ENCODE measurements at regions not wholly inside any gene's neighbourhood (a gene's known extent, or its start where the extent isn't known, plus 50 kb on each side); places are given as distances from the start of the nearest gene placed in this dataset.
A peak's percentile ranks its signal among the peaks of the same experiment; 100 is the strongest.
"Not testable (repeated sequence)": the region's sequence is repeated elsewhere in the genome, so short reads cannot be mapped to it uniquely, and the experiment has no call there.

GRCh38 chr14:70269582-70269981, 80.8 kb upstream of the SLC8A3 start:
- no peak for DNase-seq

GRCh38 chr14:70268760-70269159, 80.0 kb upstream of the SLC8A3 start:
- DNase-seq, result no peak

- DNase-seq, result no peak
Measured at GRCh38 chr14:70266157-70266556, 77.4 kb upstream of the SLC8A3 start.

GRCh38 chr14:70265422-70265821, 76.7 kb upstream of the SLC8A3 start:
- no peak for DNase-seq

- no peak for DNase-seq
Measured at GRCh38 chr14:70259420-70259819, 70.7 kb upstream of the SLC8A3 start.

- DNase-seq, result no peak
Measured at GRCh38 chr14:70257526-70257925, 68.8 kb upstream of the SLC8A3 start.

GRCh38 chr14:70256601-70257000, 67.8 kb upstream of the SLC8A3 start:
- no peak for DNase-seq

GRCh38 chr14:70255071-70256057, 66.6 kb upstream of the SLC8A3 start:
- not testable (repeated sequence) for DNase-seq

GRCh38 chr14:70254476-70254961, 65.8 kb upstream of the SLC8A3 start:
- DNase-seq, result peak; percentile 54

- DNase-seq, result not testable (repeated sequence)
Measured at GRCh38 chr14:70253547-70253946, 64.8 kb upstream of the SLC8A3 start.

- DNase-seq, result no peak
Measured at GRCh38 chr14:70245026-70245425, 56.3 kb upstream of the SLC8A3 start.

- DNase-seq, result no peak
Measured at GRCh38 chr14:70239802-70240201, 51.1 kb upstream of the SLC8A3 start.

- not testable (repeated sequence) for DNase-seq
Measured at GRCh38 chr14:70238635-70239034, 49.9 kb upstream of the SLC8A3 start.

Data from femur (tissue), 1 donor.